ENCODE measurements at regions not wholly inside any gene's neighbourhood (a gene's known extent, or its start where the extent isn't known, plus 50 kb on each side); places are given as distances from the start of the nearest gene placed in this dataset.

DNA sequence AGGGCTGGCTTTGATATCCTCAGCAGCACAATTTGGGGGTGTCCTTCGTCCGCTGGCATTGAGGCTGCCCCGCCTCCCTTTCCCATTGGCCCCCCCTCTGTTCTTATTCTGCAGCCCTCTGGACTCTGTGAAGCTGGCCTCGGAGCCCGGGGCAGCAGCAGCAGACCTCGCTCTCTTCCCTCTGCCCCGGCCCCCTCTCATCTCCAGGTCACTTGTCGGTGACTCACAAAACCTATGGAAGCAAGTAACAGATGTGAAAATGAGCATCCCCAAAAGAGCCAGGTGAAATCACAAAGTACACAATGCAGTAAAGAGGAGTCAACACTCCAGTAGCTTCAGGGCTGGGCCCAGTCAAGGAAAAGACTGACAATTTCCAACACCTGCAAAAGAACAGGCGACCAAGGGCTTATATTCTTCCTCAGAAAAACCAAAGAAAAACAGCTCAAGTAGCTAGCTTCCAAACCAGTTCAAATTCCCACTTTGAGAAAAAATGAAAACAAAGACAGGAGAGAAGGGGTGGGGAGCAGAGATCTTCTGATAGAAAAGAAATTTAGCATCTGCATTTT is 97.5 kb downstream of the ZNF608 start:
- no peaks in the 10 kb centered on the region for H3K9me3 Mint-ChIP-seq
- H3K4me3 Mint-ChIP-seq: no peak overlapping the region
- peaks cover 59% of the 10 kb centered on the region for H3K4me1 Mint-ChIP-seq
- H3K27me3 Mint-ChIP-seq (ENCODE audit: low read depth): no peaks in the 10 kb centered on the region
- no peak for TF ChIP-seq CTCF (IDR thresholded peaks at IDR 0.05; ENCODE audit: unreplicated experiment)
- H3K36me3 Mint-ChIP-seq: peaks cover 16% of the 10 kb centered on the region
- DNase-seq (ENCODE audit: low spot score in 2 of 2, unreplicated experiment in 2 of 2): no peak
- peak overlapping the region; percentile 85 for H3K27ac Mint-ChIP-seq

DNA sequence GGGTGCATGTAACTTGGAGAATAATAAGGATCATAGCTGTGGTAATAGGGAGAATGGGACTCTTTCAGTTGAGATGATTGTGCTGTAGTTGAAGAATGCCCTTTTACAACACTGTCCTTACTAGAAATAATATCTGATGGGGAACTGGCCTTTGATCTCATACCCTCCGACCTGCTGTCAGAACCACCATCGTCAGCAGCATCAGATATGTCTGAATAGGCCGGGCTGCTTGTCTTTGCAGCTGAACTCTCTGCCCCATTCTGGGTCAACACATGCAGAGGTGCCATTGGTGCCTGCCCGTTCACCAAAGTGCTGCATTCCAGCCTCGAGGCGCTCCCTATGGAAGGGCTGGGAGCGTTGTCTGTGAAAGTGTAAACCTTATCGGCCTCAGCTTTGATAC is 99.1 kb downstream of the ZNF608 start:
- Mint-ChIP-seq H3K27ac (no peak overlapping the region), H3K36me3 (peaks cover 23% of the 10 kb centered on the region)

DNA sequence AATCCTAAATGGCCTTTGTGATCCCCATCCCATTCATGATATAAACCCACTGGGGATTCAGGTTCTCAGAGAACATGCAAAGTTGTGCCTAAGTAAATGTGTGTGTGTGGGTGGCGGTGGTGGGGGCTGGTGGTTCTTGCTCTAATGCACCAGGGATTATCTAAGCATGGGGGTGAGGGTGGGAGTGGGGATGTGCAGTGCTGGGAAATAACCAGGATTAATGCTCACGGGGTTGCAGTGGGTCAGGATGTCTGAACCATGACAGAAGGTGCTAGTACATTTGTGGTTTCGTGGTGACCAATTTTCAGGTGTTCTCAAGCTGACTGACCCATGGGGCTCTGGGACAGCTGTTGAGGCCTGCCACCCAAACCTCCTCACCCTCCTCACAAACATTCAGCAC is 101.0 kb downstream of the ZNF608 start:
- H3K27me3 Mint-ChIP-seq (ENCODE audit: low read depth): no peaks in the 10 kb centered on the region

More for the DNA sequence above, 99.1 kb downstream of the ZNF608 start:
- Mint-ChIP-seq H3K4me1 (peaks cover 55% of the 10 kb centered on the region), H3K4me3 (no peak overlapping the region), H3K27me3 (ENCODE audit: low read depth) (no peaks in the 10 kb centered on the region), H3K9me3 (no peaks in the 10 kb centered on the region)
- no peak for DNase-seq (ENCODE audit: low spot score in 2 of 2, unreplicated experiment in 2 of 2)
- no peak for TF ChIP-seq CTCF (IDR thresholded peaks at IDR 0.05; ENCODE audit: unreplicated experiment)

DNA sequence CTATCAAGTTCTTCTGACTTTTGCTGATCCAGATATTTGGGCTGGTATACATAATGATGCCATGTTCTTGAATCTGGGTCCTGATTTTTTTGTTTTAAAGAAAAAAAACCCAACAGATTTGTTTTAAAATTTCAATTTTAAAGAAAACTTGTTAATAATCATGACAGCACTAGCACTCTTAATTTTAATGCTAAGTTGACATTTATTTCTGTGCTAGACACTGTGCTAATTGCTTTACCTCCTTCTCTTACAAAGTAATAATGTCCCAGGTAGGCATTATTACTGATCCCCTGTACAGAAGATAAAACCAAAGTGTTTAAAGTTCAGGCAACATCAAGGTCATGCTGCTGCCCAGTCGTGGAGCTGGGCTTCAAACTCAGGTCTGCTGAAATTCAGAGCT is 101.9 kb downstream of the ZNF608 start:
- H3K4me3 Mint-ChIP-seq: no peak overlapping the region
- no peaks in the 10 kb centered on the region for H3K9me3 Mint-ChIP-seq
- DNase-seq (ENCODE audit: low spot score in 2 of 2, unreplicated experiment in 2 of 2): no peak
- H3K4me1 Mint-ChIP-seq: peaks cover 28% of the 10 kb centered on the region
- no peaks in the 10 kb centered on the region for H3K27me3 Mint-ChIP-seq (ENCODE audit: low read depth)
- no peak overlapping the region for H3K27ac Mint-ChIP-seq
- H3K36me3 Mint-ChIP-seq: peaks cover 42% of the 10 kb centered on the region
- TF ChIP-seq CTCF (IDR thresholded peaks at IDR 0.05; ENCODE audit: unreplicated experiment): no peak

More for the DNA sequence above, 101.0 kb downstream of the ZNF608 start:
- DNase-seq (ENCODE audit: low spot score in 2 of 2, unreplicated experiment in 2 of 2): no peak
- Mint-ChIP-seq H3K27ac (no peak overlapping the region), H3K4me3 (no peak overlapping the region), H3K4me1 (peaks cover 36% of the 10 kb centered on the region), H3K36me3 (peaks cover 37% of the 10 kb centered on the region), H3K9me3 (no peaks in the 10 kb centered on the region)
- no peak for TF ChIP-seq CTCF (IDR thresholded peaks at IDR 0.05; ENCODE audit: unreplicated experiment)

DNA sequence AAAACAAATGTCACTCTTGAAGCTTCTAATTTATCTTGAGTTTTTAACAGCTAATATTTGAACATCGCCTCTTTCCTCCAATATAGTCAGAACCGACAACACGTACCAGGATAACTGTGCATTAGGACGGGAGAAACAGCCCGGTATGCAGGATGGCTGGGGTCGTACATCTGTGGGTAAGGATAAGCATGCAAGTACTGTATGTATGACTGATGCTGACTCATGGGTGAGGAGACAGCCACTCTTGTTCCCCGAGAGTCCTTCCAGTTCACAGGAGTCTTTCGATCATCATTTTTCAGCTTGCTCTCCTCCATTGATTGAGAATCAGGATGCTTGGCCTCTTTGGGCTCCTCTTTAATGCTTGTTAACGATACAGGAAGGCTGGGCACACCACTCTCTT is 102.3 kb downstream of the ZNF608 start:
- Mint-ChIP-seq H3K36me3 (peaks cover 42% of the 10 kb centered on the region), H3K9me3 (no peaks in the 10 kb centered on the region), H3K27me3 (ENCODE audit: low read depth) (no peaks in the 10 kb centered on the region), H3K4me3 (no peak overlapping the region), H3K4me1 (peaks cover 28% of the 10 kb centered on the region), H3K27ac (no peak overlapping the region)
- TF ChIP-seq CTCF (IDR thresholded peaks at IDR 0.05; ENCODE audit: unreplicated experiment): no peak
- DNase-seq (ENCODE audit: low spot score in 2 of 2, unreplicated experiment in 2 of 2): no peak

GRCh38 chr5:124643336-124643735 is 103.1 kb downstream of the ZNF608 start:
- H3K27me3 Mint-ChIP-seq (ENCODE audit: low read depth): no peaks in the 10 kb centered on the region
- TF ChIP-seq CTCF (IDR thresholded peaks at IDR 0.05; ENCODE audit: unreplicated experiment): no peak
- peaks cover 23% of the 10 kb centered on the region for H3K4me1 Mint-ChIP-seq
- H3K27ac Mint-ChIP-seq: no peak overlapping the region
- H3K9me3 Mint-ChIP-seq: no peaks in the 10 kb centered on the region
- peaks cover 39% of the 10 kb centered on the region for H3K36me3 Mint-ChIP-seq
- no peak overlapping the region for H3K4me3 Mint-ChIP-seq
- DNase-seq (ENCODE audit: low spot score in 2 of 2, unreplicated experiment in 2 of 2): no peak
